Keratinocyte (primary cell): ENCODE measurements at regions not wholly inside any gene's neighbourhood (a gene's known extent, or its start where the extent isn't known, plus 50 kb on each side); places are given as distances from the start of the nearest gene placed in this dataset.

Experiments
- DNase-seq: peaks from one replicate; pipeline ENCODE4 v3.0.0-alpha.2; 2011; ENCODE audit warnings: low read depth, missing footprints, low spot score
- FAIRE-seq: peaks from 2 replicates; lab custom pipeline; 2011; peaks lifted over from hg19 to GRCh38; lab: Jason Lieb, UNC
- H2AFZ ChIP-seq: 2 replicates; pipeline ENCODE4 v1.6.0; 2012; ENCODE audit warnings: low read length, control low read depth, inconsistent platforms; ENCODE audit not compliant: control insufficient read depth
- H3K27ac ChIP-seq: 2 replicates; pipeline ENCODE4 v1.5.1; 2011; ENCODE audit warnings: low read length; ENCODE audit not compliant: control insufficient read depth, insufficient read depth
- H3K27me3 ChIP-seq: 3 replicates; pipeline ENCODE4 v1.6.0; 2011; ENCODE audit warnings: low read length; ENCODE audit not compliant: control insufficient read depth, insufficient read depth; ENCODE audit errors: extremely low read depth
- H3K36me3 ChIP-seq, 2 experiments: 2 replicates in 1 of 2; 3 replicates in 1 of 2; pipeline ENCODE4 v1.5.1; 2011; ENCODE audit warnings: low read length in 2 of 2, mild to moderate bottlenecking in 1 of 2; ENCODE audit not compliant: control insufficient read depth in 2 of 2, insufficient read depth in 2 of 2; ENCODE audit errors: extremely low read depth in 1 of 2
- H3K4me1 ChIP-seq: 3 replicates; pipeline ENCODE4 v1.5.1; 2011; ENCODE audit warnings: low read length; ENCODE audit not compliant: control insufficient read depth, insufficient read depth; ENCODE audit errors: extremely low read depth
- H3K4me2 ChIP-seq: 3 replicates; pipeline ENCODE4 v1.6.0; 2011; ENCODE audit warnings: low read depth, low read length; ENCODE audit not compliant: control insufficient read depth, insufficient read depth; ENCODE audit errors: extremely low read depth
- H3K4me3 ChIP-seq, 3 experiments: fragments of 200-600 bp in 1 of 3; sonication (generic) in 1 of 3; 2 replicates in 2 of 3; 3 replicates in 1 of 3; pipeline ENCODE4 v1.5.1; 2011 to 2016; ENCODE audit warnings: low read length in 3 of 3, mild to moderate bottlenecking in 3 of 3, control low read depth in 2 of 3, inconsistent platforms in 1 of 3, low read depth in 1 of 3, mixed read lengths in 1 of 3, mixed run types in 1 of 3, moderate library complexity in 1 of 3; ENCODE audit not compliant: control insufficient read depth in 2 of 3, insufficient read depth in 2 of 3; ENCODE audit errors: extremely low read depth in 1 of 3
- H3K79me2 ChIP-seq: 2 replicates; pipeline ENCODE4 v1.6.0; 2012; ENCODE audit warnings: low read length; ENCODE audit not compliant: control insufficient read depth, insufficient read depth
- H3K9ac ChIP-seq: 3 replicates; pipeline ENCODE4 v1.6.0; 2011; ENCODE audit warnings: low read length; ENCODE audit not compliant: control insufficient read depth, insufficient read depth; ENCODE audit errors: extremely low read depth
- H3K9me1 ChIP-seq: 3 replicates; pipeline ENCODE4 v1.6.0; 2011; ENCODE audit warnings: low read length; ENCODE audit not compliant: control insufficient read depth, insufficient read depth; ENCODE audit errors: extremely low read depth
- H3K9me3 ChIP-seq: 2 replicates; pipeline ENCODE4 v1.5.1; 2012; ENCODE audit warnings: low read depth, low read length; ENCODE audit not compliant: control insufficient read depth
- H4K20me1 ChIP-seq: 3 replicates; pipeline ENCODE4 v1.6.0; 2011; ENCODE audit warnings: low read length; ENCODE audit not compliant: control insufficient read depth, insufficient read depth; ENCODE audit errors: extremely low read depth
- CTCF ChIP-seq, 3 experiments: IDR thresholded peaks in 1 of 3; conservative IDR thresholded peaks in 1 of 3; optimal IDR thresholded peaks in 1 of 3; 2 replicates in 2 of 3; 3 replicates in 1 of 3; pipeline versions ENCODE3 to v1.5.1; 2011; ENCODE audit warnings: low read length in 3 of 3, mild to moderate bottlenecking in 3 of 3, moderate library complexity in 2 of 3, control low read depth in 1 of 3, inconsistent platforms in 1 of 3; ENCODE audit not compliant: insufficient read depth in 2 of 3; ENCODE audit errors: extremely low read depth in 1 of 3
- EZH2 ChIP-seq: IDR thresholded peaks from one replicate; pipeline ENCODE4 v1.6.1; 2012; ENCODE audit warnings: inconsistent platforms, mild to moderate bottlenecking, low read length, moderate library complexity
- dilution Hi-C: fragments of 300-500 bp; cut with MboI; formaldehyde crosslinking; loops from one replicate; pipeline ENCODE4 v1.7.0; 2020; ENCODE audit warnings: low sequenced_read_pairs; ENCODE audit not compliant: extremely low pct_ligation_motif_present

- Histone ChIP-seq H3K4me3 (no peak overlapping the region), H3K27ac (no peak overlapping the region), H3K9ac (no peak overlapping the region), H4K20me1 (no peaks in the 10 kb centered on the region), H3K4me2 (no peak overlapping the region), H2AFZ (no peak overlapping the region), H3K4me1 (no peaks in the 10 kb centered on the region), H3K36me3 (no peaks in the 10 kb centered on the region), H3K27me3 (no peaks in the 10 kb centered on the region), H3K9me1 (no peaks in the 10 kb centered on the region), H3K9me3 (no peaks in the 10 kb centered on the region), H3K79me2 (no peaks in the 10 kb centered on the region)
- dilution Hi-C loops: no loop called here
- no peak for TF ChIP-seq CTCF (optimal IDR thresholded peaks at IDR 0.05 in 1 of 3, IDR thresholded peaks at IDR 0.05 in 1 of 3, conservative IDR thresholded peaks at IDR 0.05 in 1 of 3; ENCODE audit: extremely low read depth in 1 of 3, insufficient read depth in 2 of 3, low read length in 3 of 3)
- TF ChIP-seq EZH2: no peak
- FAIRE-seq (no peak), DNase-seq (no peak)
These were observed 1043.8 kb downstream of the OTOL1 start for GRCh38 chr3:162540421-162540820.

- Histone ChIP-seq H4K20me1 (no peaks in the 10 kb centered on the region), H3K9ac (no peak overlapping the region), H2AFZ (no peak overlapping the region), H3K79me2 (no peaks in the 10 kb centered on the region), H3K27ac (no peak overlapping the region), H3K36me3 (no peaks in the 10 kb centered on the region), H3K9me1 (no peaks in the 10 kb centered on the region), H3K4me1 (no peaks in the 10 kb centered on the region), H3K4me2 (no peak overlapping the region), H3K27me3 (no peaks in the 10 kb centered on the region), H3K4me3 (no peak overlapping the region), H3K9me3 (no peaks in the 10 kb centered on the region)
- FAIRE-seq (no peak), DNase-seq (no peak)
- no peak for TF ChIP-seq EZH2
- TF ChIP-seq CTCF (optimal IDR thresholded peaks at IDR 0.05 in 1 of 3, IDR thresholded peaks at IDR 0.05 in 1 of 3, conservative IDR thresholded peaks at IDR 0.05 in 1 of 3; ENCODE audit: extremely low read depth in 1 of 3, insufficient read depth in 2 of 3, low read length in 3 of 3): no peak
- dilution Hi-C loops: no loop called here
These were observed 1045.3 kb downstream of the OTOL1 start for GRCh38 chr3:162541923-162542322.
